ENCODE measurements at regions not wholly inside any gene's neighbourhood (a gene's known extent, or its start where the extent isn't known, plus 50 kb on each side); places are given as distances from the start of the nearest gene placed in this dataset.

- TF ChIP-seq, protein P1, sequence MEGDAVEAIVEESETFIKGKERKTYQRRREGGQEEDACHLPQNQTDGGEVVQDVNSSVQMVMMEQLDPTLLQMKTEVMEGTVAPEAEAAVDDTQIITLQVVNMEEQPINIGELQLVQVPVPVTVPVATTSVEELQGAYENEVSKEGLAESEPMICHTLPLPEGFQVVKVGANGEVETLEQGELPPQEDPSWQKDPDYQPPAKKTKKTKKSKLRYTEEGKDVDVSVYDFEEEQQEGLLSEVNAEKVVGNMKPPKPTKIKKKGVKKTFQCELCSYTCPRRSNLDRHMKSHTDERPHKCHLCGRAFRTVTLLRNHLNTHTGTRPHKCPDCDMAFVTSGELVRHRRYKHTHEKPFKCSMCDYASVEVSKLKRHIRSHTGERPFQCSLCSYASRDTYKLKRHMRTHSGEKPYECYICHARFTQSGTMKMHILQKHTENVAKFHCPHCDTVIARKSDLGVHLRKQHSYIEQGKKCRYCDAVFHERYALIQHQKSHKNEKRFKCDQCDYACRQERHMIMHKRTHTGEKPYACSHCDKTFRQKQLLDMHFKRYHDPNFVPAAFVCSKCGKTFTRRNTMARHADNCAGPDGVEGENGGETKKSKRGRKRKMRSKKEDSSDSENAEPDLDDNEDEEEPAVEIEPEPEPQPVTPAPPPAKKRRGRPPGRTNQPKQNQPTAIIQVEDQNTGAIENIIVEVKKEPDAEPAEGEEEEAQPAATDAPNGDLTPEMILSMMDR (IDR thresholded peaks at IDR 0.05; ENCODE audit: insufficient read depth, low read depth, low read length): no peak
- no peak for TF ChIP-seq EZH2 (IDR thresholded peaks at IDR 0.05; ENCODE audit: insufficient read depth, low read length)
Measured at GRCh38 chr11:119566319-119566718, 143.3 kb upstream of the THY1 start.
